ENCODE measurements at regions not wholly inside any gene's neighbourhood (a gene's known extent, or its start where the extent isn't known, plus 50 kb on each side); places are given as distances from the start of the nearest gene placed in this dataset.

GRCh38 chr6:87959083-87959482 lies 88.6 kb upstream of the SPACA1 start:
- TF ChIP-seq CTCF (optimal IDR thresholded peaks at IDR 0.05 in 1 of 3, IDR thresholded peaks at IDR 0.05 in 1 of 3, conservative IDR thresholded peaks at IDR 0.05 in 1 of 3; ENCODE audit: extremely low read depth in 1 of 3, insufficient read depth in 2 of 3, low read length in 3 of 3) (no peak), EZH2 (IDR thresholded peaks at IDR 0.05; ENCODE audit: low read length) (no peak)
